ENCODE measurements at regions not wholly inside any gene's neighbourhood (a gene's known extent, or its start where the extent isn't known, plus 50 kb on each side); places are given as distances from the start of the nearest gene placed in this dataset.

DNA sequence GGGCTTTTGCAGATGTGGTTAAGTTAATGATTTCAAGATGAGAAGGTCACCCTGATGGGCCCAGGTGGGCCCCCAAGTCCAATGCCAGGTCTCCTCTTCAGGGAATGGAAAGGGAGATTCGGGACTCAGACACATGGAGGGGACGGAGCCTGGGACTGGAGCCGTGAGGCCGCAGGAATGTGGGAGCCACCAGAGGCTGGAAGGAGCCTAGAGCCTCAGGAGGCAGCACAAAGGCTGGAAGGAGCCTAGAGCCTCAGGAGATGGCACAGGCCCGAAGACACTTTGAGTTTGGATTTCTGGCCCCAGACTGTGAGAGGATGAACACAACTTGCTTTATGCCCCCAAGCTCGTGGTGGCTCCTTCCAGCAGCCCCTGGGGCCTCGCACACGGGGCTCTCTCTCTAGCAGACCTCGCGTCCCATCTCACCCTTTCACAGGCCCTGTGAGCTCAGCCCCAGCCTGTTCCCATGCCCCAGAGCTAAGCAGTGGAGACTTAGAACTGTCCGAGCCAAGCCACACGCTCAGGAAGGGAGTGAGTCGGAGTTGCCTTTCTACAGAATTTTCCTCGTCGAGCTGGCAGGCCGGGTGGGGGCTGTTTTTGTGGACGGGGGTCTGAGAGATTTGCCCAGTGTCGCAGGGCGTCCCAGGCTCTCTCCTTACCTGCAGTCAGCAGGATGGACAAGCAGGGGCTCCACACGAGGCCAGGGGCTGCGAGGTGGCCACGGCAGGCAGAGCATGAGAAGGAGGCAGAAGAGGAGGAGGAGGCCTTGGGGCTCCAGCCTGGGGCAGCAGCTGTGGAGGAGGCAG is 937.6 kb downstream of the BRD1 start:
- DNase-seq (ENCODE audit: low spot score) = no peak

DNA sequence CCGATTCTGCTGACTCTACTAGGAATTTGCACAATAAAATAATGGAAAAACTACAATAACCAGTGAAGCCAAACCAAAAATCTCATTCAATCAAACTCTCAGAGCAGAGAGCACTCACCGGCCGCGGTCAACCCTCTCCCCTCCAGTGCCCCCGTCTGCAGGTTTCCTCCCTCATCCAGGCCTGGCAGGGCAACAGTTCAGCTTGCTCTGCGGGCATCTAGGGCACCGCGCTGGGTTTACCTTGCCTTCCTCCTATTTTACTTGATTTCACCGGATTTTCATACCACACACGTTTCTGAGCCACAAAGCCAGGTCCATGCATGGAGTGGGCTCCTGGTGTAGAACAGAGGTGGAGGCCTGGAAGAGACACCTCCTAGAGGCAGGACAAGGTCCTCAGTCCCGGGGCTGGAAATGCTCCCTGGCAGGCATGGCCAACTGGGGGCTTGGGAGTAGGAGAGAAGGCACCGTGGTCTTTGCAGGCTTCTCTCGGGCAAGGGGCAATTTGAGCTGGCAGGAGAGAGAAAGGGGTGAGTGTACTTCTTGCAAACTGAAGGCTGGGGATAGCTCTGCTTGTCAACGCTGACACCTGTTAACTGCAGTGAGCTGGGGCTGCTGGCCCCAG is 938.4 kb downstream of the BRD1 start:
- no peak for DNase-seq (ENCODE audit: low spot score)

GRCh38 chr22:48888466-48889208 is 939.0 kb downstream of the BRD1 start:
- DNase-seq (ENCODE audit: low spot score) = no peak

GRCh38 chr22:48887394-48888332 is 940.0 kb downstream of the BRD1 start:
- no peak for DNase-seq (ENCODE audit: low spot score)

GRCh38 chr22:48886604-48887393 is 940.9 kb downstream of the BRD1 start:
- DNase-seq (ENCODE audit: low spot score) = no peak

DNA sequence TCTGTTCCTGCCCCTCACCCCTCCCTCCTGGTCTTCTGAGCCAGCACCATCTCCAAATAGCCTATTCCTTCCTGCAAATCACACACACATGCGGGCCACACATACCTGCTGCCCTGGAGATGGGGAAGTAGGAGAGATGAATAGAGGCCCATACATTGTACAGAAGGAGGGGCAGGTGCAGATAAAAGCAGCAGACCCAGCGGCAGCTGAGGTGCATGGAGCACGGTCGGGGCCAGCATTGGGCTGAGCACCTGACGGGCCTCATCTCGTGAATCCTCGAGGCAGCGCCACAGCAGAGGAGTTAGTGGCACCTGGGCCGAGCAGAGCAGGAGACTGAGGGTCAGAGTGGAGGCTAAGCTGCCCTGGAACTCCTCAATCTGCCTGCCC is 941.8 kb downstream of the BRD1 start:
- no peak for DNase-seq (ENCODE audit: low spot score)

GRCh38 chr22:48885271-48885918 is 942.3 kb downstream of the BRD1 start:
- no peak for DNase-seq (ENCODE audit: low spot score)

DNA sequence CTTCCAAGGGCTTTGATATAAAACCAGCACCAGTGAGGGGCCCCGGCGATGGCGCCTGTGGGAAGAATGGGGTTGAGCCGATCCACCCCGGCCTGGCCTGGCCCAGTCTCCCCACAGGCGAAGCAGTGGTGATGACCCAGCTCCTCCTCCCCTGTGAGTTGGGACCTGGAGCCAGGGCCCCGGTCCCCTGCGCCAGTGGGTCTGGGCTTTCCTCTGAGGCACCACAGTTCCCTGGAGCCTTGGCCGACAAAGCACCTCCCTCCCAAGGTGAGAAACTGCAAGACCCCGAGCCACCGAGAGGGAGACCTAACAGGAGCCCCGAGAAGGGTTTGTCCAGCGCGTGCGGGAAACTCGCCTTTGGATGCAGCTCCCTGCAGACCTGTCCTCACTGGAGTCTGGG is 942.9 kb downstream of the BRD1 start:
- DNase-seq (ENCODE audit: low spot score) = no peak

DNA sequence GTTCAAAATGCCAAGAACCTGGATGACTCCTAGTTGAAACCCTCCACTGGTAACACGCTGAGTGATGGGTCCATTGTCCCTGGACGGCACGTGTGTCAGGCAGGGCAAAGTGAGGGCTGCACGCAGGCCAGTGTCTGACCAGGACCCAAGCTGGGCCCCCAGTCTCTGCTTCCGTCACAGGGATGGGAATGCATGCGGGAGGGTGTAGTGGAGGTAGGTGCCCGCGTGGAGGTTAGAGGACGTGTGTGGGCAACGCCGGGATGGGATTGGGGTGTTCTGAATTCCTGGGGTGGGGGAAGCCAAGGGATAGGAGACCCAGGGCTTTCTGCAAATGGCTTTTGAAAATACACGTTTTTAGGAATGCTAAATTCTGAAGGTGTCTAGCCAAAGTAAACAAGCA is 943.3 kb downstream of the BRD1 start:
- no peak for DNase-seq (ENCODE audit: low spot score)

- no peak for DNase-seq (ENCODE audit: low spot score)
Measured at GRCh38 chr22:48883211-48883960, 944.3 kb downstream of the BRD1 start.

GRCh38 chr22:48882636-48883200 is 945.0 kb downstream of the BRD1 start:
- no peak for DNase-seq (ENCODE audit: low spot score)

DNA sequence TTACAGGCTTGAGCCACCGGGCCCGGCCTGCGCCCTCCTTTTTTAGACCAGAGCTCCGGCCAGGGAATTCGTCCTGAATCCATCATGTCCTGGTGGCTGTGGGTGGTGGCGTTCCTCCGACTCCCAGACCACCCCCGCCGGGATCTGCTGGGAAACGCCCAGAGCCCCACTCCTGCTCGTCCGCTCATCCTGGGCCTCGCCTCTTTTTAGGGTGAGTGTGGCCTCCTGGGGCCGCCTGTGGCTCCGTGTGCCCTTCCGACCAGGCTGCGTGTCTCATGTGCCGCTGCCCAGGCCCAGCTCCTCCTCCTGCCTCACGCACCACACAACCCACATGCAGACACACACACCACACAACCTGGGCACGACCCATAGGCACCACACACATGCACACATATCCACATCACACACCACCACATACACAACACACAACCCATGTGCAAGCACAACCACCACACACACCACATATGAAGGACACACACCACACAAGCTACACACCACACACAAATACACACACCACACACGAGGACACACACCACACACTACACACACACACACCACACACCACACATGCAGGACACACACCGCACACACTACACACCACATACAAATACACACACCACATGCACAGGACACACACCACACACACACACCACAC is 946.2 kb downstream of the BRD1 start:
- no peak for DNase-seq (ENCODE audit: low spot score)

DNA sequence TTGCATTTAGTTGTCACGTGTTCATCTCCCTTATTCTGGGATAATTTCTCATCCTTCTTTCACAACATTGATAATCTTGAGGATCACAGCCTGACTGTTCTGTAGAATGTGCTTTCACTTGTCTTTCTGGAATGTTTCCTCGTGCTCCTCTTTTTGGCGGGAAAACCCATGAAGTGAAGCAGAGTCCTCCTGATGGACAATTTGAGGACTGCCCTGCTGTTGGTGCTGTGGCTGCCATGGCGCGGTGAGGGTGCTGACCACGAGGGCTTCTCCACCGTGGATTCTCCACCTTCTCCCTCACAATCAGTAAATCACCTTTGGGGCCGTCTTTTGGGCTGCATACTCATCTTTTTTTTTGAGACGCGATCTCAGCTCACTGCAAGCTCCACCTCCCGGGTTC is 946.9 kb downstream of the BRD1 start:
- DNase-seq (ENCODE audit: low spot score) = no peak

GRCh38 chr22:48876951-48877350 is 950.7 kb downstream of the BRD1 start:
- no peak for DNase-seq (ENCODE audit: low spot score)

GRCh38 chr22:48874956-48875355 is 952.7 kb downstream of the BRD1 start:
- DNase-seq (ENCODE audit: low spot score) = no peak

DNA sequence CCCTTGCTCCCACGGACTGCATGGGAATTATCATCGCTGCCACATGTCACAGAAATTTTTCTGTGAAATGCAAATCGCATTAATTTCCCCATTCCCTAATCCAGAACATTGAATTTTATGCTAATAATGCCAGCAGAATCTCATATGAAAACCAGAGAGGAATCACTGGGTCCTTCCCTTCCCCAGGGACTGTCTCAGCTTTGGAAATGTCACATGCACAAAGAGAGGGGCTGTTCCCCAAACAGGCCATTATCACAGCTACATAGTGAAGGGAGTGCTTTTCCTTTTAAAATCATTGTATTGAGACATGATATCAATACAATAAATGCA is 954.5 kb downstream of the BRD1 start:
- DNase-seq (ENCODE audit: low spot score) = no peak

- no peak for DNase-seq (ENCODE audit: low spot score)
Measured at GRCh38 chr22:48872271-48873190, 955.1 kb downstream of the BRD1 start.

Measured in umbilical cord (tissue), 1 donor.